ENCODE measurements at regions not wholly inside any gene's neighbourhood (a gene's known extent, or its start where the extent isn't known, plus 50 kb on each side); places are given as distances from the start of the nearest gene placed in this dataset.
"Not testable (repeated sequence)": the region's sequence is repeated elsewhere in the genome, so short reads cannot be mapped to it uniquely, and the experiment has no call there.

DNA sequence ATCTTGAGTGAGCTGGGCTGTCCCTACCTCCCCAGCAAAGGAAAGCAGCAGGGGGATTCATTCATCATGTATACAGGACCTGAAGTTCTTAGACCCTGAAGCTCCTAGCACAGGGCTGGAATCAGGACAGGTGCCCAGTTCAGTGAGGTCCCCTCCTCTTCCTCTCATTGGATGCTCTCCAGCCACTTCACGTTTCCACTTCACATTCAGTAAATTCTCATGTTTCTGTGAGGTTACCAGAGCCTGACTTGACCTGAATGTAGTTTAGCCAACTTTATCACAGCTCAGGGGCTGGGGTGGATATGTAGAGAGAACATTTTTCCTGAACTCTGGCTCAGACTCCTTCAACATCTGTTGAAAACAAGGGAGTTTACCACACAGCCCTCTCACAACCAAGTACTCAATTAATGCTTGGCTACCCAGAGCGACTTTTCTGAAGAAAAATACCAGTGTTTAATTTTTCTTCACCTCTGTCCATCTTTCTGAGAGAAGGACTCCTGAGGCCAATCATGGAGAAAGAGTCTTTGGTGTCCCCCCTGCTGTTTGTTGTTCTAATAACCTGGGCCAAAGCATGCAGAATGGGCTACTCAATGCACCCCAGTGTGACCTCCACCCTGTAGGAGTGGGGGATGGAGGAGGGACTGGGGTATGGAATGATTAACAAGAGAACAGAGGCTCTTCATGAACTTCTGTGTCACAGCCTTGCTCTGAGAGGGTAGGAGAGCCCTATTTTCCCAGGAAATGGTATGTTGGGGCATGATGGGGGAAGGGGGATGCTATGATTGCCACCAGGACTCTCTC lies 108.3 kb upstream of the FGGY start:
- DNase-seq, result no peak

DNA sequence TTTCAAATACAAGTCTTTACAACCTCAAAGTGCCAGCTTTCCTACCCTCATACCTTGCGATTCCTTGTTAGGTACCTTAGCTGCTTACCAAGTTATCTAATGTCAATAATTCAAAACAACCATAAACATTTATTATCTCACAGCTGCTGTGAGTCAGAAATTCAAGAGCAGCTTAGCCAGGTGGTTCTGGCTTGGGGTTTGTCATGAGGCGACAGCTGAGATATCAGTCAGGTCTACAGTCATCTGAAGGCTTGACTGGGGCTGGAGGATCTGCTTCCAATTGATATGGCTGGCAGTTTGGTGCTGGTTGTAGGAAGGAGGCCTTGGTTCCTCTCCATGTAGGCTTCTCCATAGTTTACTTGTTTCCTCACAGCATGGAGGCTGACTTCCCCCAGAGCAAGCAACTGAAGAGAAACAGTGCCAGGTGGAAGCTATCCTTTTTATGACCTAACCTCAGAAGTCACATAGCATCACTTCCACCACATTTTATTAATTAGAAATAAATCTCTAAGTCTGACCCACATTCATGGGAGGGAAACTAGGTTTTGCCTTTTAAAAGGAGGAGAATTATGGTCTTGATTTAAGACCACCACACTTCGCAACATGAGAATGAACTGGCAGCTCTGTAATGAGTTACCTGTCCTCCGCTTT lies 103.3 kb upstream of the FGGY start:
- no peak for DNase-seq

DNA sequence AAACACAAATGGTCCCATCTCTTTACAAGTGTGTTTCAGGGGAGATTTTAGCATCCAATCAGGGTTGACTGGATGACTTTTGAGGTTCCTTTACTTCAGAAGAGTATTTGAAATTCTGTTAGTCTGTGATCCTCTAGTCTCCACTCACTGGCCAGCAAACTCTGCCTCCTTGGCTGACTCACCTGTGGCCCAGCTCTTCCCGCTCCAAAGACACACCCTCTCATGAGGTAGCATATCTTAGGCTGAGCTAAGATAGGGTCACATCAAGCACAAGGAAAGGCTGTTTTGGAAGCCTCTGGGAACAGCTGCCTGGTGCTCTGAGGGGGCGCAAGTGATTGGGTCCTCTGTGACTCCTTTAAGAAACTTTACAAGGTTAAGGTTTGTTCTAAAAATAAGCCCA lies 102.3 kb upstream of the FGGY start:
- DNase-seq, result no peak

DNA sequence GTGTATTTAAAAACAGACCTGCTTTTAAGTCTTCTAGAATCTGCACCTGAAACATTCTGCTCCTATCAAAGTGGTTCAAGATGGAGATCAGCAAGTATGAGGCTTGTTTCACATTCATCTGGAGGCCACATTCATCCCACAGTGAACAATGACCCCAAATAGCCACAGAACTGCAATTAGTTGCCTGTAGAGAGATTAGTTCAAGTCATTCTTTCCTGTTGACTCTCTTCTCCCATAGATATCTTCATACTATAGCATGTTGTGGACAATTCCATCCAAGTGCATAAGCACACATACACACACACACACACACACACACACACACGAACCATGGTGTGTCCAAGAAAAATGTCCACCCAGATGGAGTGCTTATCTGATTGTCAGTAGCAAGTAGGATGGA lies 101.7 kb upstream of the FGGY start:
- no peak for DNase-seq

DNA sequence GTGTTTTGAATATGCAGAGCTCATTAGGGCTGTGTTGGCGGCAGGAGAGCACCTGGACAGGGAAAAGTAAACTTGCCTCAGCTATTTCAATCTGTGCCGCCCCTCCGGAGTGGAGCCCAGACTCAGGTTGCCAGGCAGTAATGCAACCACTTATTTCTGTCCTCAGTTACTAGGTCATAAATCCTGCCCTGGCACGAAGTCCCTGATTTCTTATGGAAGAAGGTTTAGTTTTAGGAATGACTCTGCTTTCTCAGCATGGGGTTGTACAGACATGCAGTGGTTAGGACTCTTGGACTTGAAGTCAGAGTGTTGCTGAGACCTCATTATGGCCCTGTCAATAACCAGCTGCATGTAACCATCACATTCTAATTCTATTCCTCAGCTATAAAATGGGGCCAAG lies 98.3 kb upstream of the FGGY start:
- no peak for DNase-seq

DNA sequence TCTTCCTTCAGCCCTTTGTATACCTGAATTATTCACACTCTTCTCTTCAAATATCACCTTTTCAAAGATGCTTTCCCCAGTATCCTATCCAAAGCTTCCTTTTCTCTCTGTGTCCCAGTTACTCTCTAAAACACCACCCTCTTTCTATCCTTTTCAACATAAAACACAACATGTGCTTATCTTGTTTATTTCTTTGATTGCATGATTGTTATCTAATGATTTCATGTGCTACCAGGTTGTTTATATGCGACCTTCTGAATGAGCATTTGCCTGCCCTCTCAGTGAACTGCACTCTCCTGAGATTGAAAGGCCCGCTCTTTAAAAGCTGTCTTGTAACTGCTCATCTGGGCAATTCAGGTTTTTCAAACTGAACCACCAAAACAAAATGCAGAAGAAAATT lies 97.7 kb upstream of the FGGY start:
- DNase-seq, result no peak

DNA sequence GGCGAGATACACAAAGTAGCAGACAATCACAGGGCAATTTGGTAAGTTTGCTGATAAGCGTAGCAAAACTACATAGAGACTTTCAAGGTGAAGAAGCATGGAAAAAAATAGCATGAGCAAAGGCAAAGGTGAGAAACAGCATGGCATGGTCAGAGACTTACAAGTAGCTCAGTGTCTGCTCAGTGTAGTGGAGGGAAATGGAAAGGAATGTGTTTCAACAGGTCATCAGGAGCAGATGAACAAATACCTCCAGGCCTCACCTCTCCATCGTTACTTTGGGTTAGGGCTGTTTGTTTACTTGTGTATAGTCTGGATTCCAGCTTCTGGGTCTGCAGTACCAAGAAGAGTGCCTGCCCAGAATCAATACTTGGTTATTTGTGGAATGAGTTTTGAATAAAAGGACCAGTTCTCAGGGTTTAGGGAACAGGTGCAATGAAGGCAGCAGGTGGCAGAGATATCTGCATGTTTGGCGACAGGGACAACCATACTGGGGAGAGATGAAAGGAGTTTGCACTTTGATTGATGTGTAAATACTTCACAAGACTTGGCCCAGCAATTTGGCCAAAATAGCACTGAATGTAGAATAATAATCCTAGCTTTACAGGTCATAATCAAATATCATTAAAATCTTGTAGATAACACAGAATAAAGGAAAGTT lies 97.0 kb upstream of the FGGY start:
- DNase-seq, result no peak

DNA sequence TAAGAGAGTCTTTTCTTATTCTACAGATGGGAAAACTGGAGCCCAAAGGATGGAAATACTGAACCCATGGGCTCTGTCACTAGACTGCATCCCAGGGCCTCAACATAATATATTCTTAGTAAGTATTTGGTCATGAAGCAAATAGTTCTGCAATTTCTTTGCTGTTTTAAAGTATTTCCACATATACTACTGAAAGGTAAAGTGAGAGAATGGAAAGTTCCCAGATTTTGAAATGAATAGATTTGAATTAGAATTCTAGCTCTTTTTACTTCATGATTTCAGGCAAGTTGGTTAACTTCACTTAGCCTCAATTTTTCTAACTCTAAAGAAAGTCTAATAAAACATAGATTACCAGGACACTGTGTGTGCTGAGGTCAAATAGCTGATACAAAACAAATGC lies 95.6 kb upstream of the FGGY start:
- no peak for DNase-seq

DNA sequence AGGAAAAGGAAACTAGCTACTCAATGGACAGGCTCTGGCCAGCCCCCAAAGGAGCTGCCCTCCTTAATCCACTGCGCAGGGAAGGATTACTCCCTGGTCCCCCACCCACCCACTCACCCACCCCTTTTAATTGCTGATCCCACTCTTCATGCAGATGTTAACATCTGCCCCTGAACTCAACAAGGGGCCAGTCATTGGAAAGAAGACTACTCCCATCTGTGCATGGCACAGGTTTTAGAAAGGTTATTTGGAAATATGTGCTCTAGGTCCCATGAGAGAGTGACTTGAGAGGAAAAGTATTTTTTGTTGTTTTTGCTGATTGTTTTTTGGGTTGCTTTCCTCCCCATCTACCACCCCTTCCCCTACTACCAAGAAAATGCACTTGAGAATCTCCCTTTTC lies 94.4 kb upstream of the FGGY start:
- no peak for DNase-seq

DNA sequence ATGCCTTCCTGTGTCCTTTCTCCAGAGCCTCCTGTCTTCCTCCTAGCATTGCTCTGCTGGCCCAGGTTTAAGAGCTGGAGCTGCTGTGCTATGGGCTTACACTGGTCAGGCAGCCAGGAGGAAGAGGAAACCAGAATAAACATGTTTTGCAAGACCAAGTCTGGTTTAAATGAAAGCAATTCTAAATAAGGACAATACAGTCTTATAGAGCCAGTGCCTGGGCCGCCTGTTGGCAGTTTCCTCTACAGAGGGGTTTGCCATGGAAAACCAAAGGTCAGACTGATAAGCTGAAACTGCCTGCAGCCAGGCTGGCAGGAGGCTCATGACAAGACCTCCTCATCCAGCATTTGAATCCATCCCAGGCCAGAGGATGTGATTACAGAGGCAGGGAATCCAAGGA lies 92.9 kb upstream of the FGGY start:
- DNase-seq, result peak; percentile 70

DNA sequence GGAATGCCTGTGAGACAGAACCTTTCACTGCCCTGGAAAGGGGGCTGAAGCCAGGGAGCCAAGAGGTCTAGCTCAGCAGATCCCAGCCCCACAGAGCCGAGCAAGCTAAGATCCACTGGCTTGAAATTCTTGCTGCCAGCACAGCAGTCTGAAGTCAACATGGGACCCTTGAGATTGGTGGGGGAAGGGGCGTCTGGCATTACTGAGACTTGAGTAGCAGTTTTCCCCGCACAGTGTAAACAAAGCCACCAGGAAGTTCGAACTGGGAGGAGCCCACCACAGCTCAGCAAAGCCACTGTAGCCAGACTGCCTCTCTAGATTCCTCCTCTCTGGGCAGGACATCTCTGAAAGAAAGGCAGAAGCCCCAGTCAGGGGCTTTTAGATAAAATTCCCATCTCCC lies 90.3 kb upstream of the FGGY start:
- DNase-seq, result not testable (repeated sequence)

DNA sequence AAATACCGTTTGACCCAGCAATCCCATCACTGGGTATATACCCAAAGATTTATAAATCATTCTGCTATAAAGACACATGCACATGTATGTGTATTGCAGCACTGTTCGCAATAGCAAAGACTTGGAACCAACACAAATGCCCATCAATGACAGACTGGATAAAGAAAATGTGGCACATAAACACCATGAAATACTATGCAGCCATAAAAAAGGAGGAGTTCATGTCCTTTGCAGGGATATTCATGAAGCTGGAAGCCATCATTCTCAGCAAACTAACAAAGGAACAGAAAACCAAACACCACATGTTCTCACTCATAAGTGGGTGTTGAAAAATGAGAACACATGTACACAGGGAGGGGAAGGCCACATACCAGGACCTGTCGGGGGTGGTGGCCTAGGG lies 86.5 kb upstream of the FGGY start:
- DNase-seq, result not testable (repeated sequence)

DNA sequence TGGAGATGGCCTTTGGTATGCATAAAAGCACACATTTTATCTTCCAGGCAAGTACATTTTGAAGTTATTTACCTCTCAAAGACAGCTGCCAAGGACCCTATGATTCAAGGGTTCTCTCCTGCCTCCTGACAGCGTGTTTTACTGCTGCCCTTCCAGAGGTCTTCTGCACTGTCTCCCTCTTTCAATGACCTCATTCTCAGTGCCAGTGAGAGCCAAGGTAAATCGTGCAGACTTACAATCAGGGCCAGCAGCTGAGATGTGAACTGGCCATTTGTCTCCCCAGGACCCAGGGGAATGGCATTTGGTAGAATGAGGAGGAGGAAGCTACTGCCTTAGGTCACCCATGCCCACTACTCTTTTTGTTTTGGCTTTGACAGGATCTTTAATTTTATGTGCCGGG lies 84.2 kb upstream of the FGGY start:
- DNase-seq, result no peak

DNA sequence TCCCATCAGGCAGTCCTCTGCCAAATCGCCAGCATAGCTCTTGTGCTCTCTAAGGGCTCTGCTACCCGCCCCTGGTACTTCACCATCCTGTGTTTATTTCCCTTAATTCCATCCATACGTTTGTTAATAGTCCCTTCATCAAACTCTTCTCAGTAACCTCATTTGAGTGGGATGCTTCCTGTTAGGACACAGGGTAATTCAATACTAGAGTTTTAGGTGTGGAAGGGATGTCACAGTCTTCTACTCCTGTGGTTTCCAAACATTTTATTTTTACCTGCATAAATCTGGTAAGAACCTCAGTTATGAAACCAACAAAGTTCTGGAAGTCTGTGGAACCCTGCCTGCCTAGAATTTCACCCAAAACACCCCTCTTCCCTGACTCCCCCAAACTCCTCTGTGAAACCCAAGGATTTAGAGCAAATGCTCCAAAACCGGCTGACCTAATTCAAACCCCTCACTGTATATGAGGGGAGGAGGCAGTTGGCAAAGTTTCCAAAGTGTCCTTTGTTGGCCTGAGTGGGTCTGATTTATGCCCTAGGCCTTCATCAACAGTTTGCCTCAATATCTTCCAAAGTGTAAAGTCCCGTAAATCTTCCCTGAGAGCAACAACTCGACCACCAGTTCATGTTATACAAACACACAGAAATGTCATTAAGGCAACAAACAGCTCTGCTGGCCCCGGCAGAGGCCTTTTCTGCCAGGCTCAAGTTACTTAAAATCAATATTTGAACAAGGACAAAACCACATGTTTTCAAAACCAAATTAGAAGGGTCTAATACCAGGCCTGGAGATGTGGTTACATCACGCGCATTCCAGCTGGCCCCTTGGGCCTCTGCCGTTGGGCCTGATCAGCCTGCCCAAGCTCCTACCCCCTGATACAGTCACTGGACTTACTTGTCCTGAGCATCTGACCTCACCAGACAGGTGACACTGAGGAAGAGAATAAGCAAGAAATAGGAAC lies 82.4 kb upstream of the FGGY start:
- DNase-seq, result no peak

DNA sequence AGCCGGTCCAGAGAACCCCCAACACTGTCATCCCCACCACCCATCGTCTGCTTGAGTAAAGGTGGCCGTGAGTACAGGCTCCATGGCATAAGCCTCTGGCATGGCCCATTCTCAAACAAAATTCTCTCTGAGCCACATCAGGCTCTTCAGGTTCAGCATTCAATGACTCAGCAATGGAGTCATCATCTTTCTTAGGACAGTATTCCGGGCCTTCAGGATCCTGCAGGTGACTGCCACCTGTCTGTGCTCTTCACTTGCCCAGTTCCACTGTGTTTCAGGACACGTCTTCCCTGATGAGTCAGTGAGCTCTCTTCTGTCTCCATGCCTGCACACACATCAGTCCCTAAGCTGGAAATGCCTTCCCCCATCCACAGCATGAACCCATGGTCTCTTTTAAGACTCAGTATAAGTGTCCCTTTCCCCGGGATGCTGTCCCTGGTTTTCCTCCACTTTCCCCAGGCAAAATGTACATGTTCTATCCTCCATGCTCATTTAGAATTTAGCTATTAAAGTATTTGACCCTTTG lies 81.1 kb upstream of the FGGY start:
- no peak for DNase-seq

DNA sequence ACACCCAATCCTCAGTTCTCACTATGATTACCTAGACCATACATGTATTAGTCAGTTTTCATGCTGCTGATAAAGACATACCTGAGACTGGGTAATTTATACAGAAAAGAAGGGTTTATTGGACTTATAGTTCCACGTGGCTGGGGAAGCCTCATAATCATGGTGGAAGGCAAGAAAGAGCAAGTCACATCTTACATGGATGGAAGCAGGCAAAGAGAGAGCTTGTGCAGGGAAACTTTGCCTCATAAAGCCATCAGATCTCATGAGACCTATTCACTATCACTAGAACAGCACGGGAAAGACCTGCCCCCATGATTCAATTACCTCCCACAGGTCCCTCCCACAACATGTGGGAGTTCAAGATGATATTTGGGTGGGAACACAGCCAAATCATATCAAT lies 79.5 kb upstream of the FGGY start:
- not testable (repeated sequence) for DNase-seq

DNA sequence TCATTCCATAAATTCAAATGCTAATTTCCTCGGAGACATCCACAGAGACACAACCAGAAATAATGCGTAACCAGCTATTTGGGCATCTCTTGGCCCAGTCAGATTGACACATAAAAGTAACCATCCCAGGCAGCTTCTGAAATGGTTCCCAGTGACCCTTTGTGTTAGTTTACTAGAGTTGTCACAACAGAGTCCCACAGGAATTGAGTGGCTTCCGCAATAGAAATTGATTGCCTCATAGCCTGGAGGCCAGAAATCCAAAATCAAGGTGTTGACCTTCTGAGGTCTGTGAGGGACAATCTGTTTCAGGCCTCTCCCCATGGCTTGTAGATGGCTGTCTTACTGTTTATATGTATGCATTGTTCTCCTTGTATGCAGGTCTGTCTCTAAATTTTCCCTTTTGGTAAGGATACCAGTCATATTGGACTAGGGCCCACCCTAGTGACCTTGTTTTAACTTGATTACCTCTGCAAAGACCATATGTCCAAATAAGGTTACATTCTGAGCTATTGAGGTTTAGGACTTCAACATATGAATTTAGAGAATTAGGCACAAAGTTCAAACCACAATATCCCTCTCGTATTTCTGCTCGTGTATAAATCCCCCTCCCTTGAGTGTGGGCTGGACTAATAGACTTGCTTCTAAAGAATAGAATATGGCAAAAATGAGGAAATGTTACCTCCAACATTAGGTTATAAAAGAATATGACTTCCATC lies 78.2 kb upstream of the FGGY start:
- DNase-seq, result peak; percentile 66

DNA sequence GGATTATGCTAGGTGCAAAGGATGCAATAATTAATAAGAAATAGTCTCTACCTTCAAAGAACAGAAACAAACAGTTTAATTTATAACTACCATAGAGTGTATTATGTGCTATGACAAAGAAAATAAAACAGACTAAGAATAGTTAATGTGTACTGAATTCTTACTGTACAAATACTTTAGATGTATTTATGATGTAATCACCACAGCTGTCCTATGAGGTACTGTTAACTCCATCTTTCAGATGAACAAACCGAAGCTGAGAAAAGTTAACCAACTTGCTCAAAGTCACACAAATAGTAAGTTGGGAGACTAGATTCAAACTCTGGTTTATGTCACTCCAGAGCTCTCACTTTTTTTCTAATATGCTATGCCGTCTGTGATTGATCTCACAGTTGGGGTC lies 77.0 kb upstream of the FGGY start:
- no peak for DNase-seq

DNA sequence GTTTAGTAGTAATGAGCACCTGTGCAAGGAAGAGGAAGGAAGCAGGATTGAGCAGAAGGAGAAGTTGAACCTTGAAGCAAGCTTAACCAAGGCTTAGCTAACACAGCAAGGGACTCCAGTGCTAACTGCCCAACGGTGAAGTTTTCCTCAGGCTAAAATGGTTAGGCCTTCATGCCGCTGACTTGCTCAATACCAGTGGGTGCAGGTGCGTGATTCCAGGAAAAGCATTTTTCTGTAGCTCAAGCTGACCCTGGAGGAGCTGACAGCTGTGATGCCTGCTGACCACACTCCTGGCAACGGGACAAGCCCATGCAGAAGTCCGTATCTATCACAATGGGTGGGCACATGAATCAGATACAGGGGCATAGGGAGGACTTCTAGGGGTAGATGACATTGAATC lies 76.5 kb upstream of the FGGY start:
- DNase-seq, result peak; percentile 91

DNA sequence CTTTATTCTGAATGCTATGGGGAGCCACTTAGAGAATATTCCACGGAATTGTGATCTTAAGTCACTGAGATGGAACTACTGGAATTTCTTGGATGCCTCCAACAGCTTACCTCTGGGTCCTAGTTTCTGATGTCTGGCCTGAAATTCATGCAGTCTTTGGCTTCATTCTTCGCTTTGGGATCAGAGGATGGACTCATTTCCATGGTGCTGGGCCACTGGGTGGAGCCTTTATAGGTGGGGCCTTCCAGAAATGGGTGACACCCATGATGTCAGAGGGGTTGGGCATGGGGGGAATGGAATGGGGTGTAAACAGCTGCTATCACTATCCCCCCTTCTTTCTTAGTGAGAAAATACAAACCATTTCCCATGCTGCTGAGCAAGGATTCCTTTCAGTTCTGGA lies 73.7 kb upstream of the FGGY start:
- no peak for DNase-seq

DNA sequence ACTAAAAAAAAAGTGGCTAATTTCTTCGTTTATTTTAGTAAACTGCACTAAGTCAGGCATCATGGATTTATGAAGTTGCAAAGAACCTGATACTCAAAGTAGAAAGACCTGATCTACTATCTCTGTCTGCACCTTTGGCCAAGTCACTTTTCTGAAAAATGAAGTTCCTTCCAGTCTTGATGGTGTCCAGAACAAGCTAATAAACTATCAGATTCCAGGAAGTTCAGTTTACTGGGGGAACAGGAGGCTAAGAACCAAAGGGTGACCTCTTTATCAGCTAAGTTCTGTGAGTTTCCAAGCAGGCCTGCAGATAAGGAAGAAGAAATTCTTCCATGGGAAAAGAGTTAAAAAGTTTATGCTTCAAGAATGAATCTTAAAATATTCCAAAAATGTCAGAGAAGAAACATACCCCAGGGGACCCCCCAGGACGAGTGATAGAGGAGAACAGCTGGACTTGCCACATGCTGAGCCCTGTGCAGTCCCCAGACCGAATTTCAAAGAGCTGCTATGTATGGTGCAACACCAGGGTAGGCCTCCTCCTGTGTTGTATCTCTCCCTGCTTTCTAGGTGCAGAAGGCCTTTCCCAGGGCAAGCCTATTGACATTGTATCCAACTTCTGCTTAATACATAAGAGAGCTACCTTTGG lies 72.8 kb upstream of the FGGY start:
- DNase-seq, result no peak
